ENCODE measurements at regions not wholly inside any gene's neighbourhood (a gene's known extent, or its start where the extent isn't known, plus 50 kb on each side); places are given as distances from the start of the nearest gene placed in this dataset.

GRCh38 chr12:124213666-124214347 is 81.1 kb upstream of the RFLNA start:
- TF ChIP-seq POLR2A (IDR thresholded peaks at IDR 0.05; ENCODE audit: control extremely low read depth in 1 of 2, low read depth in 2 of 2, low read length in 2 of 2): no peak
- TF ChIP-seq RNF2 (IDR thresholded peaks at IDR 0.05; ENCODE audit: borderline replicate concordance, low read depth, low read length, missing control alignments, poor library complexity, severe bottlenecking): no peak
- no peak for TF ChIP-seq ZNF274 (IDR thresholded peaks at IDR 0.05; ENCODE audit: borderline replicate concordance, extremely low read depth, low read length)
- TF ChIP-seq KDM1A (IDR thresholded peaks at IDR 0.05; ENCODE audit: borderline replicate concordance, low read length): no peak
